IPS DF 4.7 (cell line): ENCODE measurements at regions not wholly inside any gene's neighbourhood (a gene's known extent, or its start where the extent isn't known, plus 50 kb on each side); places are given as distances from the start of the nearest gene placed in this dataset.
"Not testable (repeated sequence)": the region's sequence is repeated elsewhere in the genome, so short reads cannot be mapped to it uniquely, and the experiment has no call there.

Experiments
- DNase-seq: peaks from one replicate; pipeline ENCODE4 v3.0.0-alpha.2; 2013; ENCODE audit warnings: low spot score; ENCODE audit errors: extremely low read depth

GRCh38 chr12:89870413-89871184 lies 162.0 kb upstream of the ATP2B1 start:
- no peak for DNase-seq

GRCh38 chr12:89867611-89868010 lies 159.0 kb upstream of the ATP2B1 start:
- not testable (repeated sequence) for DNase-seq

- no peak for DNase-seq
Observed at GRCh38 chr12:89864411-89864810, 155.8 kb upstream of the ATP2B1 start.

- peak; percentile 16 for DNase-seq
Observed at GRCh38 chr12:89863968-89864367, 155.3 kb upstream of the ATP2B1 start.

GRCh38 chr12:89863493-89863938 lies 154.9 kb upstream of the ATP2B1 start:
- DNase-seq, result no peak

GRCh38 chr12:89862511-89863445 lies 154.1 kb upstream of the ATP2B1 start:
- DNase-seq, result no peak

- no peak for DNase-seq
Observed at GRCh38 chr12:89861086-89861485, 152.4 kb upstream of the ATP2B1 start.

- DNase-seq, result no peak
Observed at GRCh38 chr12:89859508-89860220, 151.0 kb upstream of the ATP2B1 start.

- no peak for DNase-seq
Observed at GRCh38 chr12:89858718-89859117, 150.1 kb upstream of the ATP2B1 start.

- no peak for DNase-seq
Observed at GRCh38 chr12:89857652-89858274, 149.1 kb upstream of the ATP2B1 start.

- no peak for DNase-seq
Observed at GRCh38 chr12:89856431-89856830, 147.8 kb upstream of the ATP2B1 start.

- DNase-seq, result no peak
Observed at GRCh38 chr12:89848732-89849131, 140.1 kb upstream of the ATP2B1 start.

- DNase-seq, result no peak
Observed at GRCh38 chr12:89846473-89847055, 137.9 kb upstream of the ATP2B1 start.

- DNase-seq, result no peak
Observed at GRCh38 chr12:89845767-89846166, 137.1 kb upstream of the ATP2B1 start.

- DNase-seq, result no peak
Observed at GRCh38 chr12:89845366-89845765, 136.7 kb upstream of the ATP2B1 start.

GRCh38 chr12:89844539-89844938 lies 135.9 kb upstream of the ATP2B1 start:
- no peak for DNase-seq

GRCh38 chr12:89840162-89840922 lies 131.7 kb upstream of the ATP2B1 start:
- DNase-seq, result no peak

GRCh38 chr12:89839444-89839843 lies 130.8 kb upstream of the ATP2B1 start:
- no peak for DNase-seq

- no peak for DNase-seq
Observed at GRCh38 chr12:89838833-89839232, 130.2 kb upstream of the ATP2B1 start.

- no peak for DNase-seq
Observed at GRCh38 chr12:89836026-89836425, 127.4 kb upstream of the ATP2B1 start.
